Endothelial cell of umbilical vein (primary cell): ENCODE measurements at regions not wholly inside any gene's neighbourhood (a gene's known extent, or its start where the extent isn't known, plus 50 kb on each side); places are given as distances from the start of the nearest gene placed in this dataset.

Experiments used
- BruUV-seq: library from RNA; stranded (reverse); fragments of 400-500 nt; replicated peaks from 2 replicates; lab custom pipeline; 2021; lab: Mats Ljungman, UMichigan
- CTCF ChIA-PET: fragments of 300-600, 350-600 bp; sonication (Branson Sonifier 250); formaldehyde crosslinking; loops from one replicate; lab custom pipeline; 2021; ENCODE audit warnings: antibody characterized with exemption, inconsistent platforms; lab: Charles Lee
- POLR2A ChIA-PET: fragments of 300-600, 350-600 bp; sonication (Branson Sonifier 250); formaldehyde crosslinking; loops from one replicate; lab custom pipeline; 2021; ENCODE audit warnings: antibody characterized with exemption, inconsistent platforms; lab: Charles Lee
- DNase-seq: peaks from one replicate; pipeline ENCODE4 v3.0.0-alpha.2; 2011; ENCODE audit warnings: low read depth, low spot score
- FAIRE-seq: peaks from 2 replicates; lab custom pipeline; 2011; peaks lifted over from hg19 to GRCh38; lab: Jason Lieb, UNC
- H2AFZ ChIP-seq: 2 replicates; pipeline ENCODE4 v1.6.0; 2012; ENCODE audit warnings: low read depth, low read length, control low read depth, inconsistent platforms
- H3K27ac ChIP-seq: 2 replicates; pipeline ENCODE4 v1.5.1; 2011; ENCODE audit warnings: low read depth, mild to moderate bottlenecking, control low read depth, low read length, moderate library complexity; ENCODE audit not compliant: insufficient read depth
- H3K27me3 ChIP-seq, 2 experiments: 2 replicates each; pipeline versions ENCODE4 v1.6.0 to v1.6.1; 2011; ENCODE audit warnings: low read length in 2 of 2, mixed read lengths in 1 of 2; ENCODE audit not compliant: control insufficient read depth in 2 of 2, insufficient read depth in 2 of 2
- H3K36me3 ChIP-seq, 2 experiments: 2 replicates in 1 of 2; 3 replicates in 1 of 2; pipeline ENCODE4 v1.5.1; 2011; ENCODE audit warnings: low read length in 2 of 2, mild to moderate bottlenecking in 1 of 2, moderate library complexity in 1 of 2; ENCODE audit not compliant: control insufficient read depth in 2 of 2, insufficient read depth in 2 of 2; ENCODE audit errors: extremely low read depth in 1 of 2
- H3K4me1 ChIP-seq: 3 replicates; pipeline ENCODE4 v1.5.1; 2011; ENCODE audit warnings: mild to moderate bottlenecking, low read length; ENCODE audit not compliant: control insufficient read depth, insufficient read depth; ENCODE audit errors: extremely low read depth
- H3K4me2 ChIP-seq: 2 replicates; pipeline ENCODE4 v1.6.1; 2011; ENCODE audit warnings: low read length, control low read depth, mixed read lengths; ENCODE audit not compliant: insufficient read depth
- H3K4me3 ChIP-seq, 3 experiments: fragments of 200-600 bp in 1 of 3; sonication (generic), shearing (Covaris generic) in 1 of 3; replicated peaks in 1 of 3; 2 replicates each; pipeline ENCODE4 v1.5.1; 2011 to 2016; ENCODE audit warnings: control low read depth in 3 of 3, low read length in 3 of 3, mild to moderate bottlenecking in 2 of 3, inconsistent platforms in 1 of 3, low read depth in 1 of 3, moderate library complexity in 1 of 3; ENCODE audit not compliant: insufficient read depth in 1 of 3
- H3K79me2 ChIP-seq: 2 replicates; pipeline ENCODE4 v1.6.0; 2012; ENCODE audit warnings: low read length, inconsistent platforms; ENCODE audit not compliant: control insufficient read depth, insufficient read depth
- H3K9ac ChIP-seq: replicated peaks from 2 replicates; pipeline ENCODE3; 2011; ENCODE audit warnings: low read length, control low read depth; ENCODE audit not compliant: insufficient read depth; ENCODE audit errors: extremely low read depth
- H3K9me1 ChIP-seq: replicated peaks from 3 replicates; pipeline ENCODE4 v1.6.0; 2011; ENCODE audit warnings: mild to moderate bottlenecking, low read length; ENCODE audit not compliant: control insufficient read depth, insufficient read depth; ENCODE audit errors: extremely low read depth
- H3K9me3 ChIP-seq: replicated peaks from 2 replicates; pipeline ENCODE4 v1.5.1; 2012; ENCODE audit warnings: low read length, inconsistent platforms; ENCODE audit not compliant: control insufficient read depth, insufficient read depth
- H4K20me1 ChIP-seq: replicated peaks from 2 replicates; pipeline ENCODE3; 2011; ENCODE audit warnings: mild to moderate bottlenecking, low read length; ENCODE audit not compliant: control insufficient read depth, insufficient read depth; ENCODE audit errors: extremely low read depth
- EZH2 ChIP-seq: IDR thresholded peaks from 2 replicates; pipeline ENCODE4 v1.6.1; 2012; ENCODE audit warnings: borderline replicate concordance, low read depth, mild to moderate bottlenecking, moderate library complexity, low read length, inconsistent platforms; ENCODE audit not compliant: severe bottlenecking
- FOS ChIP-seq: IDR thresholded peaks from 2 replicates; pipeline ENCODE4 v1.6.1; 2011; ENCODE audit warnings: mild to moderate bottlenecking, low read length, moderate library complexity, borderline replicate concordance; ENCODE audit not compliant: insufficient read depth
- GATA2 ChIP-seq: IDR thresholded peaks from 2 replicates; pipeline ENCODE4 v1.7.0; 2011; ENCODE audit warnings: low read depth, mild to moderate bottlenecking, moderate library complexity, mixed read lengths, low read length; ENCODE audit not compliant: insufficient read length, insufficient read depth
- JUN ChIP-seq: IDR thresholded peaks from 2 replicates; pipeline ENCODE4 v1.6.1; 2011; ENCODE audit warnings: borderline replicate concordance, low read depth; ENCODE audit not compliant: insufficient read length, insufficient read depth
- POLR2A ChIP-seq: IDR thresholded peaks from 2 replicates; pipeline ENCODE4 v1.6.1; 2012; ENCODE audit warnings: low read depth, mild to moderate bottlenecking, control low read depth, low read length
- POLR2AphosphoS5 ChIP-seq: IDR thresholded peaks from 2 replicates; pipeline ENCODE4 v1.6.1; 2012; ENCODE audit warnings: low read depth, mild to moderate bottlenecking, control low read depth, low read length, moderate library complexity; ENCODE audit not compliant: insufficient read depth
- dilution Hi-C: fragments of 300-500 bp; cut with MboI; formaldehyde crosslinking; loops from one replicate; pipeline ENCODE4 v1.15.0; 2019; ENCODE audit warnings: low sequenced_read_pairs; ENCODE audit not compliant: extremely low pct_ligation_motif_present
- intact Hi-C: fragments of 100-400 bp; cut with micrococcal nuclease; formaldehyde crosslinking; loops from one replicate; pipeline ENCODE4 v1.10.0; 2022
- TF ChIP-seq, protein P1 (sequence below): IDR thresholded peaks from 2 replicates; pipeline ENCODE4 v1.6.1; 2011; ENCODE audit not compliant: insufficient read depth, insufficient read length

DNA sequence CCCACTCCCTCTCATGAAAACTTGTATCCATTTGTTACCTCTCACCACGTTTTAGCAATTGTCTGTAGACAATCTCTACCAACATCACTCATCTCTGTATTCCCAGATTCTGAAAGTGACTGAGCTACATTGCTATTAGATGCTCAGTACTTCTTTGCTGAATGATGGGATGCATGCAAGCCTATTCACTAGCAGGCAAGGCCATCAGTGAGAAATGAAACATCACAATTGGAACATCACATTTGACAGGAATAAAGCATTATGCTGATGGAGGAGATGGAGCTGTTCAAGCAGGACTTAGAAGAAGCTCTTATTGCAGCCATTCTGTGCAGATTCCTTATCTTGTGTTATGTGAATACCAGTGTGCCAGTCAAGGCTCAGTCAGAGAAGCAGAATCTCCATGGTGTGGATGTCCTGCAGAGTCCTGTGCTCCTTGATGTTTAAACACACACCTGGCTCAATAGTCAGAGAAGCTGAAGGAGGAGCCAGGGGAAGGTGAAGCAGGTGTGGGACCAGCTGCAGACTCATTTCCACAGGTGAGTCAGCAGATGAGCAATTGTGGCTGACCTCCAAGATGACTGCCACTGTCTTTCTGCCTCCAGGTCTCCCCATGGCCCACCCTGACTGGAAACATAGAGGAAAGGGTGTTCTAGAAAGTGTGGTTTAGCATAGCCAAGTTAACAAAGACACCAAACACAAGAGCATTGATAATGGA is 965.5 kb downstream of the GRID1 start:
- Histone ChIP-seq H3K79me2 (no peaks in the 10 kb centered on the region), H4K20me1 (no peaks in the 10 kb centered on the region), H2AFZ (no peak overlapping the region), H3K4me2 (no peak overlapping the region), H3K27ac (no peak overlapping the region), H3K4me3 (no peak overlapping the region), H3K9me1 (no peaks in the 10 kb centered on the region), H3K9ac (no peak overlapping the region), H3K36me3 (no peaks in the 10 kb centered on the region), H3K27me3 (no peaks in the 10 kb centered on the region), H3K9me3 (no peaks in the 10 kb centered on the region), H3K4me1 (no peaks in the 10 kb centered on the region)
- intact Hi-C loops (no loop called here), dilution Hi-C loops (no loop called here)
- no TSS peak for BruUV-seq
- DNase-seq, result no peak
- no peak for FAIRE-seq
- ChIA-PET CTCF (no interaction called here), POLR2A (no interaction called here)
- TF ChIP-seq JUN, result no peak
- TF ChIP-seq POLR2A, result no peak
- no peak for TF ChIP-seq EZH2
- TF ChIP-seq, protein P1, sequence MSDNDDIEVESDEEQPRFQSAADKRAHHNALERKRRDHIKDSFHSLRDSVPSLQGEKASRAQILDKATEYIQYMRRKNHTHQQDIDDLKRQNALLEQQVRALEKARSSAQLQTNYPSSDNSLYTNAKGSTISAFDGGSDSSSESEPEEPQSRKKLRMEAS, result no peak

DNA sequence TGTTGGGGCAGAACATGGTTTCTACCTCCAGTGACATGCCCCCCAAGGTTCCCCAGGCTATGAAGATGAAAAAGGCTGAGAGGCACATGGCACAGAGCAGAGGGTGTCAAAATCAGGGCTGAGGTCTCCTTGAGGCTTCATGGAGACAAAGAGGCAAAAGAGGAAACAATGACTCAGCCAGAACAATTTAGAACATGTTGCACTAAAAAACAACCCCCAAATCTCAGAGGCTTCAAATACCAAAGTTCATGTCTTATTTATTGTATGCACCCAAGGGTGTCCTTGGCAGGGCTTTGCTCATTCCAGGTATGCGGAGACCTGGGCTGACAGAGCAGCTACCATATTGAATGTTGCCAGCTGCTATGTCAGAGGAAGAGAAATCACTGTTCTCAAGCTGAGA is 964.1 kb downstream of the GRID1 start:
- H3K27me3 ChIP-seq, result no peaks in the 10 kb centered on the region

More for the DNA sequence above, 964.1 kb downstream of the GRID1 start:
- no peaks in the 10 kb centered on the region for H3K4me1 ChIP-seq
- no peaks in the 10 kb centered on the region for H3K9me1 ChIP-seq
- no peak overlapping the region for H3K4me3 ChIP-seq
- ChIA-PET POLR2A (no interaction called here), CTCF (no interaction called here)
- H3K36me3 ChIP-seq, result no peaks in the 10 kb centered on the region
- H3K27ac ChIP-seq, result no peak overlapping the region
- no peaks in the 10 kb centered on the region for H4K20me1 ChIP-seq
- H3K4me2 ChIP-seq, result no peak overlapping the region
- H3K9ac ChIP-seq, result no peak overlapping the region
- dilution Hi-C loops, result no loop called here
- TF ChIP-seq, protein P1, result no peak
- TF ChIP-seq POLR2AphosphoS5, result no peak
- TF ChIP-seq POLR2A, result no peak
- no peak for TF ChIP-seq FOS
- TF ChIP-seq GATA2, result no peak
- no peak for TF ChIP-seq EZH2
- no peak for FAIRE-seq
- intact Hi-C loops, result no loop called here
- DNase-seq, result no peak
- H2AFZ ChIP-seq, result no peak overlapping the region
- no peaks in the 10 kb centered on the region for H3K79me2 ChIP-seq
- peaks cover under 1% of the 10 kb centered on the region for H3K9me3 ChIP-seq
- no TSS peak for BruUV-seq
